ENCODE measurements at regions not wholly inside any gene's neighbourhood (a gene's known extent, or its start where the extent isn't known, plus 50 kb on each side); places are given as distances from the start of the nearest gene placed in this dataset.

GRCh38 chr21:30935121-30935888, 53.9 kb upstream of the KRTAP11-1 start:
- TF ChIP-seq CTCF (IDR thresholded peaks at IDR 0.05; ENCODE audit: control extremely low read depth in 1 of 3, insufficient read depth in 1 of 3, low read depth in 1 of 3, low read length in 3 of 3) (no peak), TCF12 (IDR thresholded peaks at IDR 0.05; ENCODE audit: low read depth, low read length) (no peak), JUN (IDR thresholded peaks at IDR 0.05; ENCODE audit: low read depth, low read length) (no peak), YY1 (IDR thresholded peaks at IDR 0.05; ENCODE audit: low read depth, low read length) (no peak), EGR1 (IDR thresholded peaks at IDR 0.05; ENCODE audit: borderline replicate concordance, low read depth, low read length) (no peak), POLR2AphosphoS5 (IDR thresholded peaks at IDR 0.05; ENCODE audit: low read depth, low read length) (no peak), CREB1 (IDR thresholded peaks at IDR 0.05) (no peak), POLR2A (IDR thresholded peaks at IDR 0.05; ENCODE audit: control extremely low read depth in 1 of 2, low read depth in 2 of 2, low read length in 2 of 2) (no peak), RFX5 (IDR thresholded peaks at IDR 0.05; ENCODE audit: borderline replicate concordance, low read depth, low read length) (no peak), CHD2 (IDR thresholded peaks at IDR 0.05; ENCODE audit: low read length) (no peak)
